ENCODE measurements at regions not wholly inside any gene's neighbourhood (a gene's known extent, or its start where the extent isn't known, plus 50 kb on each side); places are given as distances from the start of the nearest gene placed in this dataset.

DNA sequence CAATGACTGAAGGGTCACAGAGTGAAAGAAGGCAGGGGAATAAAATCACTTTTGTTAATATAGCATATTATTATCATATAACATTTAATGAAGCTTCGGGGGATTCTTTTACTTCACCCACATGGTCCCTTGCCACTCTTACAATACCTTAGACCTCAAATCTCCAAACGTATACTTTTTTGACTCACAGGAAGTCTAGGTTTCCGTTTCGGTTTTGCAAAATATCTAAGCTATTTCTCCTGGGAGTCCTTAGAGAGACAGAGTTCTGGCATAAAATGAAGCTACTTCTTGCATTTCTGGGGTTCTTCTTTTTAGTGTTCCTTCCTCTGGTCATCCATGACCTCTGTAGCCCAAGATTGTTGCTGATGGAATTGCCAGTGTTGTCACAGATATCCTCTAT is 590.5 kb upstream of the ATP2B1 start:
- TF ChIP-seq, protein P1, sequence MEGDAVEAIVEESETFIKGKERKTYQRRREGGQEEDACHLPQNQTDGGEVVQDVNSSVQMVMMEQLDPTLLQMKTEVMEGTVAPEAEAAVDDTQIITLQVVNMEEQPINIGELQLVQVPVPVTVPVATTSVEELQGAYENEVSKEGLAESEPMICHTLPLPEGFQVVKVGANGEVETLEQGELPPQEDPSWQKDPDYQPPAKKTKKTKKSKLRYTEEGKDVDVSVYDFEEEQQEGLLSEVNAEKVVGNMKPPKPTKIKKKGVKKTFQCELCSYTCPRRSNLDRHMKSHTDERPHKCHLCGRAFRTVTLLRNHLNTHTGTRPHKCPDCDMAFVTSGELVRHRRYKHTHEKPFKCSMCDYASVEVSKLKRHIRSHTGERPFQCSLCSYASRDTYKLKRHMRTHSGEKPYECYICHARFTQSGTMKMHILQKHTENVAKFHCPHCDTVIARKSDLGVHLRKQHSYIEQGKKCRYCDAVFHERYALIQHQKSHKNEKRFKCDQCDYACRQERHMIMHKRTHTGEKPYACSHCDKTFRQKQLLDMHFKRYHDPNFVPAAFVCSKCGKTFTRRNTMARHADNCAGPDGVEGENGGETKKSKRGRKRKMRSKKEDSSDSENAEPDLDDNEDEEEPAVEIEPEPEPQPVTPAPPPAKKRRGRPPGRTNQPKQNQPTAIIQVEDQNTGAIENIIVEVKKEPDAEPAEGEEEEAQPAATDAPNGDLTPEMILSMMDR (IDR thresholded peaks at IDR 0.05; ENCODE audit: insufficient read depth, low read depth, low read length) = no peak
- no peak for TF ChIP-seq EZH2 (IDR thresholded peaks at IDR 0.05; ENCODE audit: insufficient read depth, low read length)
